Body of pancreas (tissue), 4 donors: ENCODE measurements at regions not wholly inside any gene's neighbourhood (a gene's known extent, or its start where the extent isn't known, plus 50 kb on each side); places are given as distances from the start of the nearest gene placed in this dataset.

ENCODE experiments used
- POLR2A ChIP-seq, 3 donors: fragments of 450-650 bp; IDR thresholded peaks; one replicate each; pipeline ENCODE4 v1.6.1; 2016; ENCODE audit warnings: antibody characterized with exemption in 3 of 3, mild to moderate bottlenecking in 2 of 3
- TF ChIP-seq, protein P1 (sequence below), 7 experiments: fragments of 450-650 bp in 4 of 7; fragments of 200-600 bp in 3 of 7; sonication (generic) in 3 of 7; IDR thresholded peaks; one replicate each; pipeline ENCODE4 v1.5.1; 2016 to 2019; ENCODE audit warnings: antibody characterized with exemption in 7 of 7

DNA sequence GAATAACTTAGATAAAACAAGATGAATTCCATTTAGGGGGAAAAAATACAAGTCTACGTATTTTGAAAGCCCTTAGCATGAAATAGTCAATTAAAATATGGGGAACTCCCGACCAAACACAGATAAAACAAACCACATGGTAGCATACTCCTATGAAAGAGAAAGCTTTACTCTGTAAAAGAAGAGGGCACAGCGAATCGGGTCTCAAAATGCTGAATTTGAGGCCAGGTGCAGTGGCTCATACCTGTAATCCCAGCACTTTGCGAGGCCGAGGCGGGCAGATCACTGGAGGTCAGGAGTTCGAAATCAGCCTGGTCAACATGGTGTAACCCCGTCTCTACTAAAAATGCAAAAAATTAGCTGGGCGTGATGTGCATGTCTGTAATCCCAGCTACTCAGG is 116.9 kb upstream of the TIAM1 start:
- TF ChIP-seq, protein P1, sequence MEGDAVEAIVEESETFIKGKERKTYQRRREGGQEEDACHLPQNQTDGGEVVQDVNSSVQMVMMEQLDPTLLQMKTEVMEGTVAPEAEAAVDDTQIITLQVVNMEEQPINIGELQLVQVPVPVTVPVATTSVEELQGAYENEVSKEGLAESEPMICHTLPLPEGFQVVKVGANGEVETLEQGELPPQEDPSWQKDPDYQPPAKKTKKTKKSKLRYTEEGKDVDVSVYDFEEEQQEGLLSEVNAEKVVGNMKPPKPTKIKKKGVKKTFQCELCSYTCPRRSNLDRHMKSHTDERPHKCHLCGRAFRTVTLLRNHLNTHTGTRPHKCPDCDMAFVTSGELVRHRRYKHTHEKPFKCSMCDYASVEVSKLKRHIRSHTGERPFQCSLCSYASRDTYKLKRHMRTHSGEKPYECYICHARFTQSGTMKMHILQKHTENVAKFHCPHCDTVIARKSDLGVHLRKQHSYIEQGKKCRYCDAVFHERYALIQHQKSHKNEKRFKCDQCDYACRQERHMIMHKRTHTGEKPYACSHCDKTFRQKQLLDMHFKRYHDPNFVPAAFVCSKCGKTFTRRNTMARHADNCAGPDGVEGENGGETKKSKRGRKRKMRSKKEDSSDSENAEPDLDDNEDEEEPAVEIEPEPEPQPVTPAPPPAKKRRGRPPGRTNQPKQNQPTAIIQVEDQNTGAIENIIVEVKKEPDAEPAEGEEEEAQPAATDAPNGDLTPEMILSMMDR (IDR thresholded peaks at IDR 0.05), result no peak
- TF ChIP-seq POLR2A (IDR thresholded peaks at IDR 0.05), result no peak
